HepG2 (cell line): ENCODE measurements at regions not wholly inside any gene's neighbourhood (a gene's known extent, or its start where the extent isn't known, plus 50 kb on each side); places are given as distances from the start of the nearest gene placed in this dataset.

Source experiments
- HMGXB3 ChIP-seq: sonication (generic); formaldehyde crosslinking; IDR thresholded peaks from 2 replicates; pipeline ENCODE4 v1.4.0; 2020; ENCODE audit warnings: missing genetic modification reagents, borderline replicate concordance
- MIER2 ChIP-seq: IDR thresholded peaks from 2 replicates; pipeline ENCODE4 v1.6.1; 2016; ENCODE audit warnings: missing biosample characterization, missing genetic modification reagents
- MIER3 ChIP-seq: IDR thresholded peaks from 2 replicates; pipeline ENCODE4 v1.6.1; 2016; ENCODE audit warnings: missing compliant biosample characterization, borderline replicate concordance
- MTA1 ChIP-seq: sonication (generic); formaldehyde crosslinking; IDR thresholded peaks from 2 replicates; pipeline ENCODE4 v1.4.0; 2020; ENCODE audit warnings: missing genetic modification reagents, mild to moderate bottlenecking, borderline replicate concordance
- PAWR ChIP-seq: sonication (generic); formaldehyde crosslinking; IDR thresholded peaks from 2 replicates; pipeline ENCODE4 v1.4.0; 2020; ENCODE audit warnings: missing genetic modification reagents, mild to moderate bottlenecking, borderline replicate concordance
- PHF8 ChIP-seq: sonication (generic); formaldehyde crosslinking; IDR thresholded peaks from 2 replicates; pipeline ENCODE4 v1.5.0; 2020; ENCODE audit warnings: missing genetic modification reagents
- POLR2G ChIP-seq: fragments of 200-400 bp; formaldehyde crosslinking; IDR thresholded peaks from 2 replicates; pipeline ENCODE4 v1.6.1; 2018; ENCODE audit warnings: mild to moderate bottlenecking, low read depth, low read length, moderate library complexity
- SRY ChIP-seq: sonication (generic); formaldehyde crosslinking; IDR thresholded peaks from 2 replicates; pipeline ENCODE4 v1.8.0; 2022; ENCODE audit warnings: mild to moderate bottlenecking, missing genetic modification reagents
- TOPORS ChIP-seq: sonication (generic); formaldehyde crosslinking; IDR thresholded peaks from 2 replicates; pipeline ENCODE4 v1.8.0; 2023; ENCODE audit warnings: mild to moderate bottlenecking, missing genetic modification reagents
- ZBTB33 ChIP-seq: sonication (generic); formaldehyde crosslinking; IDR thresholded peaks from 2 replicates; pipeline ENCODE4 v1.4.0; 2020; ENCODE audit warnings: missing genetic modification reagents
- ZBTB7B ChIP-seq: sonication (generic); formaldehyde crosslinking; IDR thresholded peaks from 2 replicates; pipeline ENCODE4 v1.4.0; 2020; ENCODE audit warnings: missing genetic modification reagents
- ZNF512B ChIP-seq: sonication (generic); formaldehyde crosslinking; IDR thresholded peaks from 2 replicates; pipeline ENCODE4 v1.5.1; 2020; ENCODE audit warnings: missing genetic modification reagents, mild to moderate bottlenecking, borderline replicate concordance
- ZNF557 ChIP-seq: sonication (generic); formaldehyde crosslinking; IDR thresholded peaks from 2 replicates; pipeline ENCODE4 v1.4.0; 2020; ENCODE audit warnings: missing genetic modification reagents
- ZNF713 ChIP-seq: sonication (generic); formaldehyde crosslinking; IDR thresholded peaks from 2 replicates; pipeline ENCODE4 v1.4.0; 2020; ENCODE audit warnings: mild to moderate bottlenecking, missing genetic modification reagents
- TF ChIP-seq, protein P1 (sequence below): sonication (generic); formaldehyde crosslinking; IDR thresholded peaks from 2 replicates; pipeline ENCODE4 v1.5.0; 2020; ENCODE audit warnings: mild to moderate bottlenecking, missing genetic modification reagents
- TF ChIP-seq, protein P2 (sequence below): sonication (generic); formaldehyde crosslinking; IDR thresholded peaks from 2 replicates; pipeline ENCODE4 v1.5.0; 2020; ENCODE audit warnings: missing genetic modification reagents

- peak; percentile 93 for TF ChIP-seq ZBTB7B (CRISPR knock-in tag)
- TF ChIP-seq HMGXB3 (CRISPR knock-in tag) = peak; percentile 85
- TF ChIP-seq SRY (CRISPR knock-in tag) = no peak; the same call in 1 of the 2 replicates
- TF ChIP-seq, protein P1, sequence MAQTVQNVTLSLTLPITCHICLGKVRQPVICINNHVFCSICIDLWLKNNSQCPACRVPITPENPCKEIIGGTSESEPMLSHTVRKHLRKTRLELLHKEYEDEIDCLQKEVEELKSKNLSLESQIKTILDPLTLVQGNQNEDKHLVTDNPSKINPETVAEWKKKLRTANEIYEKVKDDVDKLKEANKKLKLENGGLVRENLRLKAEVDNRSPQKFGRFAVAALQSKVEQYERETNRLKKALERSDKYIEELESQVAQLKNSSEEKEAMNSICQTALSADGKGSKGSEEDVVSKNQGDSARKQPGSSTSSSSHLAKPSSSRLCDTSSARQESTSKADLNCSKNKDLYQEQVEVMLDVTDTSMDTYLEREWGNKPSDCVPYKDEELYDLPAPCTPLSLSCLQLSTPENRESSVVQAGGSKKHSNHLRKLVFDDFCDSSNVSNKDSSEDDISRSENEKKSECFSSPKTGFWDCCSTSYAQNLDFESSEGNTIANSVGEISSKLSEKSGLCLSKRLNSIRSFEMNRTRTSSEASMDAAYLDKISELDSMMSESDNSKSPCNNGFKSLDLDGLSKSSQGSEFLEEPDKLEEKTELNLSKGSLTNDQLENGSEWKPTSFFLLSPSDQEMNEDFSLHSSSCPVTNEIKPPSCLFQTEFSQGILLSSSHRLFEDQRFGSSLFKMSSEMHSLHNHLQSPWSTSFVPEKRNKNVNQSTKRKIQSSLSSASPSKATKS (CRISPR knock-in tag) = 0 out of 2 replicates have a peak, but pooled peaks have one; percentile 70
- peak; percentile 40; the same call in 1 of the 2 replicates for TF ChIP-seq POLR2G
- peak; percentile 90; the same call in 1 of the 2 replicates for TF ChIP-seq ZNF557
- TF ChIP-seq, protein P2, sequence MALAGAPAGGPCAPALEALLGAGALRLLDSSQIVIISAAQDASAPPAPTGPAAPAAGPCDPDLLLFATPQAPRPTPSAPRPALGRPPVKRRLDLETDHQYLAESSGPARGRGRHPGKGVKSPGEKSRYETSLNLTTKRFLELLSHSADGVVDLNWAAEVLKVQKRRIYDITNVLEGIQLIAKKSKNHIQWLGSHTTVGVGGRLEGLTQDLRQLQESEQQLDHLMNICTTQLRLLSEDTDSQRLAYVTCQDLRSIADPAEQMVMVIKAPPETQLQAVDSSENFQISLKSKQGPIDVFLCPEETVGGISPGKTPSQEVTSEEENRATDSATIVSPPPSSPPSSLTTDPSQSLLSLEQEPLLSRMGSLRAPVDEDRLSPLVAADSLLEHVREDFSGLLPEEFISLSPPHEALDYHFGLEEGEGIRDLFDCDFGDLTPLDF (CRISPR knock-in tag) = no peak
- TF ChIP-seq ZNF512B (CRISPR knock-in tag) = peak; percentile 92; the same call in 1 of the 2 replicates
- TF ChIP-seq ZBTB33 (CRISPR knock-in tag) = peak; percentile 72; the same call in 1 of the 2 replicates
- no peak for TF ChIP-seq MTA1 (CRISPR knock-in tag)
- TF ChIP-seq PAWR (CRISPR knock-in tag) = no peak
- peak; percentile 97 for TF ChIP-seq MIER3 (CRISPR knock-in tag)
- peak; percentile 40; the same call in 1 of the 2 replicates for TF ChIP-seq PHF8 (CRISPR knock-in tag)
- peak; percentile 92 for TF ChIP-seq MIER2 (CRISPR knock-in tag)
- TF ChIP-seq TOPORS = peak; percentile 85; the same call in 1 of the 2 replicates
- no peak for TF ChIP-seq ZNF713 (CRISPR knock-in tag)
Observed at GRCh38 chr5:93246090-93246855, 334.7 kb downstream of the NR2F1-AS1 start (continued).
